ENCODE measurements at regions not wholly inside any gene's neighbourhood (a gene's known extent, or its start where the extent isn't known, plus 50 kb on each side); places are given as distances from the start of the nearest gene placed in this dataset.

DNA sequence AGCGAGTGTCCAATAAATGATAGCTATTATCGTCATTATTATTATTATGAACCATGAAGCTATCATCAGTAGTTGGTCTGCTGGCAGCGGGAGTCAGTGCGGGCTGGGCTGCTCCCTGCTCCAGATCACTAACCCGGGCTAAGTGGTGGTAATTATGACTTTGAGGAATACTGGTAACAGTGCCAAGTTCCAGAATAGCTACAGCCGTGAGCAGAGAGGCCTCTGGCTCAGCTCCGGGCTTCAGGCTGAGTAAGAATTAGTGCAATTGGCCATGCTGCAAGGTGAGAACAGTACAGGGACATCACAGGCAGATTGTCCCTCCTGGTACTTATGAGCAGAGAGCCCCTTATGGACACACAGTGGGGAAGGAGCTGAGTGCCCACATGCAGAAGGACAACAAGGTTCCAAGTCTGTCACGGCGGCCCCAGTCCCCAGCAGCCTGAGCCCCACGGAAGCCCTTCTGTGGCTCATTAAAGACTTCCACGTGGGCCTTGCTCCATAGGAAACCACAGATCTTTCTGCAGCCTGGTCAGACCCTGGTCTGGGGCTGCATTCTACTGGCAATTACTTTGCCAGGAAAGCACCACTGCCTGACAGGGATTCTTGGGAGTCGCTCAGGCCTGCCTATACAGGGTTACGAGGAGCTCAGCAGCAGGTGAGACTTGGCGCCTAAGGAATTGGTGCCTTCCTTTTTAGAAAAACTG is 235.1 kb downstream of the RRAGC start:
- H3K4me3 Mint-ChIP-seq = no peak overlapping the region
- no peak for DNase-seq
- no peak for ATAC-seq (replicated peaks in 1 of 2)
- H3K27me3 Mint-ChIP-seq (ENCODE audit: low read depth) = no peaks in the 10 kb centered on the region
- no peaks in the 10 kb centered on the region for H3K4me1 Mint-ChIP-seq (ENCODE audit: low read depth)
- H3K27ac Mint-ChIP-seq = no peak overlapping the region
- H3K9me3 Mint-ChIP-seq = peaks cover 0 to 2% of the 10 kb centered on the region in 2 donors
- H3K36me3 Mint-ChIP-seq (ENCODE audit: insufficient read depth in 2 of 2) = no peaks in the 10 kb centered on the region

DNA sequence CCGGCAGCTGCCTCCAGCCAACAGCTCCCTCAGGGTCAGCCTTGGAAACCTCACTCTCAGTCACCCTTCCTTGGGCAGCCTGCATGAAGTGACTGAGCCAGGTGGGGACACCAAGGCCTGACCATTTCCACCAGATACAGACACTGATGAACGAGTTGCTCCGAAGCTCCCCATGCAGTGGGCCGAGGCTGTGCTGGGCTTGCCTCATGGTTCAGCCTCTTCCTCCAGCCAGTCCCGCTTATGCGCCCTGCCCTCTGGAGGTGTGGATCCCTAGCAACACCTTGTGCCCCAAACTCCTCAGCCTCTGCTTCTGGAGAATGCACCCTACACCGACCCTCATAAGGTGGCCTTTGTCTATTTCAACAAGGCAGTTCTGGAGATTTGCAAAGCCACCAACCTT is 236.0 kb downstream of the RRAGC start:
- no peak overlapping the region for H3K27ac Mint-ChIP-seq
- no peaks in the 10 kb centered on the region for H3K9me3 Mint-ChIP-seq
- no peak overlapping the region for H3K4me3 Mint-ChIP-seq
- DNase-seq (no peak), ATAC-seq (replicated peaks in 1 of 2) (no peak)
- no peaks in the 10 kb centered on the region for H3K36me3 Mint-ChIP-seq (ENCODE audit: insufficient read depth in 2 of 2)
- no peaks in the 10 kb centered on the region for H3K4me1 Mint-ChIP-seq (ENCODE audit: low read depth)
- H3K27me3 Mint-ChIP-seq (ENCODE audit: low read depth) = no peaks in the 10 kb centered on the region

DNA sequence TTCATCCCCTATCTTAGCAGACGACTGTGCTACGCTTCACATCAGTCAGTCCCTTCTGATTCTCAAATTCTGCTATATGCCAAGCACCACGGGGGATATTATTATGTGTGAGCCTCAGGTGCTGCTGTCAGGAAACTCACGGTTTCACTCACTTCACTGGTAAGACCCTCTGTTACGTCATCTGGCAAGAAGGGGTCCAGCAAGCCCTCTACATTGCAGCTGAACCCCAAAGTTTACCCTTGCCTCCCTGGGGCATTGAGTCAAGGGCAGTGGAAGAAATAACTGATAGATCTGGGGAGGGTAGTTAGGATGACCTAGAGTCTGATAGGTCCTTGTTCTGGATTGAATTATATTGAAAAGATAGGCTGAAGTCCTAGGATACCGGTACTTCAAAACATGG is 237.4 kb downstream of the RRAGC start:
- ATAC-seq (replicated peaks in 1 of 2) (no peak), DNase-seq (no peak)
- Mint-ChIP-seq H3K27ac (no peak overlapping the region), H3K36me3 (ENCODE audit: insufficient read depth in 2 of 2) (no peaks in the 10 kb centered on the region), H3K9me3 (no peaks in the 10 kb centered on the region), H3K27me3 (ENCODE audit: low read depth) (peaks cover 6% of the 10 kb centered on the region), H3K4me3 (no peak overlapping the region), H3K4me1 (ENCODE audit: low read depth) (no peaks in the 10 kb centered on the region)

DNA sequence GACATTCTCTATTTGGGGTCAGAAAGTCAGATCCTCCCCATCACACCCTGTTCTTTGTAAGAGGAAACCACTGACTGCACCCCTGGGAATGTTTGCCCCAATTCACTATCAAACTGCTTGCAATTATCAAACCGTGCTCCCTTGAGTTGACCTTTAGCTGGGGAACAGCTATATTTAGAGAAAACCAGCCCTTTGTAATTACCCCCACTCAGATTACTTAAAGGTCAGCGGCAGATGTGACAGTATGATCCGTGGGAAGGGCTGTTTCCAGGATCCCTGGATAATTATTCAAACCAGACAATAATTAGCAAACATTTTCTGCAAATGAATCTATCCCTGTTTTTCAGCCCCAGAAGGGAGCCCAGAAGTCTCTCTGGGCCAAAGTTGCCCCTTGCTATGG is 242.7 kb downstream of the RRAGC start:
- Mint-ChIP-seq H3K4me3 (no peak overlapping the region), H3K4me1 (ENCODE audit: low read depth) (no peaks in the 10 kb centered on the region), H3K36me3 (ENCODE audit: insufficient read depth in 2 of 2) (peaks cover 0 to 2% of the 10 kb centered on the region in 2 donors), H3K9me3 (peaks cover 4% of the 10 kb centered on the region in 2 donors), H3K27ac (no peak overlapping the region), H3K27me3 (ENCODE audit: low read depth) (peaks cover 6% of the 10 kb centered on the region)
- ATAC-seq (replicated peaks in 1 of 2) (no peak), DNase-seq (no peak)

DNA sequence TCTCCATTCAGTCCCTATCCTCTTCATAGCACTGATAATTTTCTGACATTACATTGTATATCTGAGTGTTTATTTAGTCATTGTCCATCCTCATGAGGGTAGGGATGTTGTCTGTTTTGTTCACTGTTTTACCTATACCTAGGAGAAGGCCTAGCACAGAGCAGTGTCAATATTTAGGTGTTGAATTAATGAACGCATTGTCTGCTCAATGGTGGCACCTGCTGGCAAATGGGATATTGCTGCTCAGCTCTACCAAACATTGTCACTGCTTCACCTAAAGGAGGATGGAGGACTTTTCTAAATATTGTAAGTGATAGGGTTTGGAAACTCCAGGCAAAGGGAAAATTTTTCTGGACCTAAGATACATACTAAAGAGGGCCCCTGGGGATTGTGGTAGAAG is 243.9 kb downstream of the RRAGC start:
- Mint-ChIP-seq H3K36me3 (ENCODE audit: insufficient read depth in 2 of 2) (peaks cover 0 to 2% of the 10 kb centered on the region in 2 donors), H3K4me3 (no peak overlapping the region), H3K4me1 (ENCODE audit: low read depth) (no peaks in the 10 kb centered on the region), H3K27ac (no peak overlapping the region), H3K9me3 (peaks cover 4% of the 10 kb centered on the region in 2 donors), H3K27me3 (ENCODE audit: low read depth) (peaks cover 6% of the 10 kb centered on the region)
- ATAC-seq (replicated peaks in 1 of 2) = no peak
- DNase-seq = no peak

DNA sequence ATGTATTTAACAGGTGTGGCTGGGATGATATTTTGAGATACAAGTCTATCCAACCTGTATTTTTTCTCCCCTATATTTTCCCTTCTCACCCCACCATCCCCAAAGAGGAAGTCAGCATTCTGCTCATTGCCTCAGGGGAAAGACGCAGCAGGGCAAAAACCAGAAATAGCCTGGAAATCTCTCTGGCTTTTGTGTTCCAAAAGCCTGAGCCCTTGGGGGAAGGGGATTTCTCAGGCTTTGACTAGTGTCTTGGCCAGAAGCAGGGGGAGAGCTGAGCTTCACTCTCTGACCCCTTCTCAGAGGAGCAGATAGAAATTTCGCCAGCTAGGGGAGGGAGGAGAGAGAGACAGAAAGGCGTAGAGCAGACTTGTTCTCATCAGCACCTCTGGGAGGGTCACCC is 244.7 kb downstream of the RRAGC start:
- H3K4me1 Mint-ChIP-seq (ENCODE audit: low read depth) = no peaks in the 10 kb centered on the region
- peaks cover 4% of the 10 kb centered on the region in 2 donors for H3K9me3 Mint-ChIP-seq
- no peak overlapping the region for H3K4me3 Mint-ChIP-seq
- no peak overlapping the region for H3K27ac Mint-ChIP-seq
- peaks cover 12% of the 10 kb centered on the region for H3K27me3 Mint-ChIP-seq (ENCODE audit: low read depth)
- H3K36me3 Mint-ChIP-seq (ENCODE audit: insufficient read depth in 2 of 2) = peaks cover 0 to 2% of the 10 kb centered on the region in 2 donors
- DNase-seq (no peak), ATAC-seq (replicated peaks in 1 of 2) (no peak)

DNA sequence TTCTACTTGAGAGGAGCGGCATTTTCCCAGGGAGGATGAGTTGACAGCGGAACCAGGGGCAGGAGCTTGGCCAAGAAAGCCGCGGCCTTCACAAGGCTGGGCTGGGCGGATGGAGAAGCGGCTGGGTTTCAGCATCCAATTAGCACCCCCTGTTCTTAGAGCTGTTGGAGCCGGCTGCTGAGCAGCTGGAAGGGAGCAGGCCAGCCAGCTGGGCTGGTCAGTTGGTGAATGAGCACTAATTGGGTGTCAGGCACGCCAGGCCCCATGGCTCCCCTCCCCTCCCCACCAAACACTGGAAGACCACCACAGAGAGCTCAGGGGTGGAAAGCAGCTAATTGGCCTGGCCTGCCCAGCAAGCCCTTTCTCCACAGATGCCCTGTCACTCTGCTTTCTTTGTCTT is 245.6 kb downstream of the RRAGC start:
- H3K9me3 Mint-ChIP-seq = peaks cover 4% of the 10 kb centered on the region in 2 donors
- no peaks in the 10 kb centered on the region for H3K4me1 Mint-ChIP-seq (ENCODE audit: low read depth)
- ATAC-seq (replicated peaks in 1 of 2) = no peak

DNA sequence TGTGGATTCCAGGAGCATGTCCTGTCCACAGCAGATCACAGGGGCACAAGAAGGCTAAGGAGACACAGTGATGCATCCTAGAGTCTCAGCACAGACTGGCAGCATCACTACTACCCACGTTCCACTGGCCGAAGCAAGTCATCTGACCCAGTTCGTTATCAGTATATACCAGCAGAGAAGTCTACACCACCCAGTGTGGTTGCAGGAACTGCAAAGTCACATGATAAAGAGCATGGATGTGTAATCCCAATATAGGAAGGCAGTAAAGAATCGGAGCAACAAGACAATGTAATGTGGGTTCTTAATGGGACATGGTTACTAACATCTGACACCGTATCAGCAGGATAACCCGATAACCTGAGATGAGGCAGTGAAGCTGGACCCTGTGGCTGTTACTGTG is 246.6 kb downstream of the RRAGC start:
- H3K4me1 Mint-ChIP-seq (ENCODE audit: low read depth) = no peaks in the 10 kb centered on the region
- DNase-seq = no peak

More for the DNA sequence above, 245.6 kb downstream of the RRAGC start:
- no peak for DNase-seq
- Mint-ChIP-seq H3K27me3 (ENCODE audit: low read depth) (peaks cover 12% of the 10 kb centered on the region), H3K27ac (no peak overlapping the region), H3K36me3 (ENCODE audit: insufficient read depth in 2 of 2) (peaks cover 0 to 2% of the 10 kb centered on the region in 2 donors), H3K4me3 (no peak overlapping the region)

DNA sequence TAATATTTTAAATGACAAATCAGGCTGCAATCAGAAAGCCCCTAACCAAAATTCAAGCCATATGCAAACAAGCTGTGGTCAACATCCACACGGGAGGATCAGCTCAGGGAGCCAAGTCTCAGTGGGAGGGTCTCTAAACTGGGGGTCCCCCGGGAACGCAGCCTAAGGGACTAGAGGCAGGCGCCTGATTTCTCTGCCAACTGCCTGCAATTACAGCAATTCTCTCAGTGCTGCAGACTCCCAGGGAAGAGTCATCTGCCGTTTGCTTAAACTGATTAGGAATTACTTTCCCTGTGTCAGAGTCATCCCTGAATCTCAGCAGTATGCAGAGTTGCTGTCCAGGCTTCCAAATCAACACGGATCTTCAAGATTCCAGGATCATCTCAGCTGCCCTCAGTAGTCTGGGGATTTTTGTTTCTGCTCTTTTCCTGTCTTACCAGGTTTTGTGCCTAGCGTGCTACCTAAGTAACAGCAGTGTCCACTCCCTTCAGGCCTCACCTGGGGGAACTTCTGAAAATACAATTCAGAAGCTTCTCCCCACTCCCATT is 247.8 kb downstream of the RRAGC start:
- Mint-ChIP-seq H3K27ac (no peak overlapping the region), H3K4me3 (no peak overlapping the region), H3K9me3 (peaks cover 4% of the 10 kb centered on the region in 2 donors), H3K36me3 (ENCODE audit: insufficient read depth in 2 of 2) (peaks cover 0 to 2% of the 10 kb centered on the region in 2 donors), H3K4me1 (ENCODE audit: low read depth) (no peaks in the 10 kb centered on the region), H3K27me3 (ENCODE audit: low read depth) (peaks cover 5% of the 10 kb centered on the region)
- no peak for DNase-seq
- no peak for ATAC-seq (replicated peaks in 1 of 2)

More for the DNA sequence above, 246.6 kb downstream of the RRAGC start:
- H3K9me3 Mint-ChIP-seq = peaks cover 4% of the 10 kb centered on the region in 2 donors
- peaks cover 10% of the 10 kb centered on the region for H3K27me3 Mint-ChIP-seq (ENCODE audit: low read depth)
- no peak for ATAC-seq (replicated peaks in 1 of 2)
- H3K4me3 Mint-ChIP-seq = no peak overlapping the region
- no peak overlapping the region for H3K27ac Mint-ChIP-seq
- peaks cover 0 to 2% of the 10 kb centered on the region in 2 donors for H3K36me3 Mint-ChIP-seq (ENCODE audit: insufficient read depth in 2 of 2)

DNA sequence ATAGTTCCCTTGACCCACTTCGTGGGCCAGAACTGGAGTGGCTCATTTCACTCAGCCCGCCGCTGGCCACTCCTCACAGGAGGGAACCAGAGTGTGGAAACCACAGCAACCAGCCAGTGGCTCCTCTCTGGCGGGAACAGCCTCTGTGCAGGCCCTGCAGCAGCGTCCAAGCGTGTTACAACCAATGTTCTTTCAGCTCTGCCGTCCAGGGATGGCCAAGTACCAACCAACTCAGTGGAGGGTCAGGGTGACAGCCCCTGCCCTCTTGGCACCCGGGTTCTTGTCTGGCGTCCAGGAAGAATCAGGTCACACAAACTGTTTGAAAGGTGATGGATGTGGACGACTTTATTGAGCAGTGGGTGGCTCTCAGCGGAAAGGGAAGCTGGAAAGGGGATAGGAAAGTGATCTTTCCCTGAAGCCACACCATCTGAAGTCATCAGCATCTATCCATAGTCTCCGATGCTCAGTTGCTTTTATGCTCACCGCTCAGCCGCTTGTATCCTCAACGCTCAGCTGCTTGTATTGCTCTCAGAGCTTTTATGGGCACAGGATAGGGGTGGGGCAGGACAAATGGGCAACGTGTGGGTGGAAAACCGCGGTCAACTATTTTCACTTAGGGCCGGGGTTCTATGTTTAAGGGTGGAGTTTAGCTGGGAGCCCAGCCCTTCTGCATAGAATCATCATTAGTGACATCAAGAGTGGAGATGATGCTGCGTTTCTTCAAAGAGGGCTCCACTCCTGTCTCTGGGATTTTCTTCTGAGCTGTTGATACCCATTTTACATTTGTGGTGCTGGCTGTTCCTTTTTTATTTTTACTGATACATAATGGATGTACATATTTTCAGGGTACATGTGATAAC is 250.2 kb downstream of the RRAGC start:
- Mint-ChIP-seq H3K4me1 (ENCODE audit: low read depth) (no peaks in the 10 kb centered on the region), H3K27ac (no peak overlapping the region), H3K4me3 (no peak overlapping the region), H3K9me3 (no peaks in the 10 kb centered on the region), H3K36me3 (ENCODE audit: insufficient read depth in 2 of 2) (no peaks in the 10 kb centered on the region), H3K27me3 (ENCODE audit: low read depth) (peaks cover 5% of the 10 kb centered on the region)
- ATAC-seq (replicated peaks in 1 of 2) = no peak
- no peak for DNase-seq

DNA sequence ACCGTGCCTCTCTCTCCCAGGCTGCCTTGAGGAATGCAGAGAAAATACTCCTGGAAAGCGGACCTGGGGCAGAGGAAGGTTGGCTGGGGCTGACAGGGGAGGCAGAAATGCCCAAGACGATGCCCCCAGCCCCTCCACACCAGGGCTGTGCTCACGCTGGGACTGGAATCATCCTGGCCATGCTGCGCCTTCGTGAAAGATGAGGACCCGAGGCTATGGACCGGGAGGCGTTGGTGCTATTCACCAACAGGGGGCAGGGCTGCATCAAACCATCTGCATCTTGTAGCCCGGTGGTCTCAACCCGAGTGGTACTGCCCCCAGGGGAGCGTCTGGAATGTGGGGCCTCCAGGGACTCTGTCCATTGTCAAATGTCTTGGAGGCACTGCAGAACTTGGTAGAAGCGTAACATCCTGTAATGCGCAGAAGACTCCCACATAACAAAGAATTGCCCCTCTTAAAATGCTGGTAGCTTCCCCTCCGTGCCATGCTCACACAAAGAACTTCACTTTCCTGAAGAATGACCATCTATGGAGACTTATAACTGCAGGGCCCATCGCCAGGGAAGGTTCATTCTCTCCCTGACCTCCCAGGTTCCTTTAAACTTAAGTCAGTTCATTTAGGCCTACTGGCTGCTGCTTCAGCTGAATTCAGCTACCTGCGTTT is 251.2 kb downstream of the RRAGC start:
- Mint-ChIP-seq H3K4me1 (ENCODE audit: low read depth) (no peaks in the 10 kb centered on the region), H3K27me3 (ENCODE audit: low read depth) (peaks cover 5% of the 10 kb centered on the region), H3K4me3 (no peak overlapping the region), H3K27ac (no peak overlapping the region), H3K9me3 (no peaks in the 10 kb centered on the region), H3K36me3 (ENCODE audit: insufficient read depth in 2 of 2) (no peaks in the 10 kb centered on the region)
- DNase-seq = peak; percentile 17 to 34
- ATAC-seq (replicated peaks in 1 of 2) = peak in 1 of 2 donors; percentile 41

DNA sequence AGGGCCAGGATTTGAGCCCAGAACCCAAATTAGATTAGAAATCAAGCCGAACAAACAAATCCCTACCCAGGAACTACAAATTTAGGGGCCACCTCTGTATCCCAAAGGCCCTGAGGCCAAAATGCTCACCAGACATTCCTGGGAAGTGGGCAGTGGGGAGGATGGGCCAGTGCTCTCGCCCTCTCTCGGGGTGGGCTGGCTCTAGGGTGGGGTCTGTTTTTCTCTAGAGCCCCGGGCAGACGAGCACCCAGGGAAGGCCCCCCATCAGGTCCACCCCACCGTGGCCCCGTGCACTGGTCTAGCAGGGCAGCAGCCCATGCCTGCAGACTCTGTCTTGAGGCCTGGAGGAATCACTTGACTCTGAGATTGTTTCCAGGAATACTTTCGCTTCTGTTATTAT is 252.0 kb downstream of the RRAGC start:
- H3K27me3 Mint-ChIP-seq (ENCODE audit: low read depth) = peaks cover 5% of the 10 kb centered on the region
- H3K4me3 Mint-ChIP-seq = no peak overlapping the region
- DNase-seq (no peak), ATAC-seq (replicated peaks in 1 of 2) (no peak)
- H3K36me3 Mint-ChIP-seq (ENCODE audit: insufficient read depth in 2 of 2) = no peaks in the 10 kb centered on the region
- no peak overlapping the region for H3K27ac Mint-ChIP-seq
- H3K9me3 Mint-ChIP-seq = no peaks in the 10 kb centered on the region
- no peaks in the 10 kb centered on the region for H3K4me1 Mint-ChIP-seq (ENCODE audit: low read depth)

DNA sequence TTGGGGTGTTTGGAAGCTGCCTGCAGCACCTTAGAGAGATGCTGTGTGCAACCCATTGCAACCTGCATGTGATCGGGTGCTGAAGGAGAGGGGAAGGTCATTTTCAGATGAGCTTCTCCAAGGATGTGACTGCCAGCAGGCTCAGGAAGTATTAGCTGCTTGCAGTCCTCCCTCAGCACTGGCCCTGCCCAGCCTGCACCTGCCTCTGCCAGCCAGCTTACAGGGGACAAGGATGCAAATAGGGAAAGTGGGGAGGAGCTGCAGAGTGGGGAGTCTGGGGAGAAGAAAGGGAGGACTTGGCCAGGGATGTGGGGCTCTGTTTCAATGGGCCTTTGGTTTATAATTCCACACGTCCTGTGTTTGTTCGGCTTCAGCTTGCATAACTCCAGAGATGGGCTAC is 254.5 kb downstream of the RRAGC start:
- peaks cover 11% of the 10 kb centered on the region for H3K27me3 Mint-ChIP-seq (ENCODE audit: low read depth)
- H3K36me3 Mint-ChIP-seq (ENCODE audit: insufficient read depth in 2 of 2) = no peaks in the 10 kb centered on the region
- ATAC-seq (replicated peaks in 1 of 2) (no peak), DNase-seq (no peak)
- no peak overlapping the region for H3K4me3 Mint-ChIP-seq
- H3K27ac Mint-ChIP-seq = no peak overlapping the region
- H3K4me1 Mint-ChIP-seq (ENCODE audit: low read depth) = no peaks in the 10 kb centered on the region
- H3K9me3 Mint-ChIP-seq = no peaks in the 10 kb centered on the region

Measured in activated T-cell treated with anti-CD3 and anti-CD28 coated beads, Interleukin-2, amount 50 U/mL, for 72 hours (primary cell).